Stimulated activated CD8-positive, alpha-beta memory T cell treated with anti-CD3 and anti-CD28 coated beads, Interleukin-15, amount 100 ng/mL, for 1 hour (primary cell): ENCODE measurements at regions not wholly inside any gene's neighbourhood (a gene's known extent, or its start where the extent isn't known, plus 50 kb on each side); places are given as distances from the start of the nearest gene placed in this dataset.
"Not testable (repeated sequence)": the region's sequence is repeated elsewhere in the genome, so short reads cannot be mapped to it uniquely, and the experiment has no call there.

Experiments used
- DNase-seq: peaks from one replicate; pipeline ENCODE4 v3.0.0-alpha.2; 2020; ENCODE audit warnings: low read depth

- DNase-seq, result no peak
Measured at GRCh38 chr20:60759651-60760050, 492.4 kb upstream of the CDH4 start.

- no peak for DNase-seq
Measured at GRCh38 chr20:60760256-60761000, 491.6 kb upstream of the CDH4 start.

- DNase-seq, result no peak
Measured at GRCh38 chr20:60761056-60761455, 491.0 kb upstream of the CDH4 start.

- DNase-seq, result no peak
Measured at GRCh38 chr20:60762386-60762785, 489.7 kb upstream of the CDH4 start.

GRCh38 chr20:60764328-60764727 lies 487.7 kb upstream of the CDH4 start:
- DNase-seq, result no peak

DNA sequence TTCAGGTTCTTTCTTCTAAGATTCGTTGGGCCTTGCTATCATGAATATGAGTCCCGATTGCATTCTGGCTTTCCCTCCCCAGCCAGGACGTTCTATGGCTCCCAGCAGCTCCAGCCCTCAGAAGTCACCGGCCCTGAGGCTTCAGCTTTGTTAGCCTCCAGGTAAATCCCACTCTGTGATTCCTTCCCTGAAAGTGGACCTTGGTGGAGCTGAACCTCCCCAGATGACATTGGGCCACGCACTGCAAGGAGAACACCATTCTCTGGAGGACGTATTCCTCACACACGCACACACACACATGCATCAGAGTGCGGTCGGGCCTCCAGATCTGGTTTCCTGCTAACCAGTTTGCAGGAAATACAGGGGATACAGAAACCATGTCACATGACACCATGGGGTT lies 487.3 kb upstream of the CDH4 start:
- no peak for DNase-seq

- DNase-seq, result no peak
Measured at GRCh38 chr20:60765821-60766403, 486.1 kb upstream of the CDH4 start.

GRCh38 chr20:60768216-60768615 lies 483.8 kb upstream of the CDH4 start:
- DNase-seq, result no peak

- no peak for DNase-seq
Measured at GRCh38 chr20:60780388-60781025, 471.6 kb upstream of the CDH4 start.

GRCh38 chr20:60782959-60783625 lies 469.0 kb upstream of the CDH4 start:
- no peak for DNase-seq

- no peak for DNase-seq
Measured at GRCh38 chr20:60785301-60785700, 466.8 kb upstream of the CDH4 start.

DNA sequence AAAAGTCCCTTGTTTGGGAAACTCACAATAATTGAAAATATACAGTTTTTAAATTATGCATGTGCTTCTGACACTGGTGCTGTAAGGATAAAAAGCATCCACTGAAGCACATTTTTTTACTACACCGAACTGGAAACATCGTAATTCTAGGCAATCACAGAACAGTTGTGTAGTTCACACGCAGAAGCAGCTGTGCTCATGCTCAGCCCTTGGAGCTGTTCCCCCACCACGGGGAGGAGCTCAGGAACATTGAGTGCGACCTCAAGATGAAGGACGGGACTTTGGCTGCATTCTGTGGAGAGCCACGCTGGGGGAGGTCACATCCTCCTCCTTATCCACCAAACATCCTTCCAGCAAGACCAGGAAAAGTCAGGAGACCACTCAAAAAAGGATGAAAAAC lies 466.3 kb upstream of the CDH4 start:
- no peak for DNase-seq

DNA sequence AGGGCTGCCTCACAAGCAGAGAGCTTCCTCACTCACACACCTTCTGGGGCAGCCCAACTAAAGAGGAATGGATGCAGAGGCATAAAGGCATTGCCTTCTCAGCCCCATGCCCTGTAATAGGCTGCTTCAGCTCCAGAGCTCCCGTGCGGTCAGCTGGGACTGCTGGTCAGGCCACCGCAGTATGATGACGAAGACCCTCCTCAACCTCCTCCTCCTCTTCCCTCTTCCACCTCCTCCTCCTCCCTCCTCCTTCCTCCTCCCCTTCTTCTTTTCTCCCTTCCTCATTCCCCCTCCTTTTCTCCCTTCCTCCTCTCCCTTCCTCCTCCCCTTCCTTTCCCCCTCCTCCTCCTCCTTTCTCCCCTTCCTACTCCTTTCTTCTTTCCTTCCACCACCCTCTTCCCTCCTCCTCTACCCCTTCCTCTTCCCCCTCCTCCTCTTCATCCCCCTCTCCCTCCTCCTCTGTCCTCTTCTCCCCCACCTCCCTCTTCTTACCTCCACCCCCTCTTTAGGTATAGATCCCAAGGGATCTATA lies 465.3 kb upstream of the CDH4 start:
- DNase-seq, result no peak

DNA sequence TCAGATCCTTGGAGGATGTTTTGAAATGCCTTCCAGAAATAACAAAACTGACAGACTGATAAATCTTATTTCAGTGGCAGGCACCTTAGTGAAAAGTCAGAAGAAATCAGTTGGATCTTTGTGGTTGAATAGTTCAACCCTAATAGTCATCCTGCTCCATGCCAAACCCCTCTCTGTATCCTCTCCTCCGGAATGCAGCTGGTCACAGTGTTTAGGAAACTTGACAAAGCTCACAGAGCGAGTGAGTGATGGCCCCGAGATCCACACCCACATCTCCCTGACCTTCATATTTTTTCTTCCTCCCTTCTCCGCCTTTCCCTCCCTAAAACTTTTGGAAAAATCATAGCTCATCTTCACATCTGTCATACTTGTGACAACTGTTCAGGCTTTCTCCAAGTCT lies 464.8 kb upstream of the CDH4 start:
- no peak for DNase-seq

DNA sequence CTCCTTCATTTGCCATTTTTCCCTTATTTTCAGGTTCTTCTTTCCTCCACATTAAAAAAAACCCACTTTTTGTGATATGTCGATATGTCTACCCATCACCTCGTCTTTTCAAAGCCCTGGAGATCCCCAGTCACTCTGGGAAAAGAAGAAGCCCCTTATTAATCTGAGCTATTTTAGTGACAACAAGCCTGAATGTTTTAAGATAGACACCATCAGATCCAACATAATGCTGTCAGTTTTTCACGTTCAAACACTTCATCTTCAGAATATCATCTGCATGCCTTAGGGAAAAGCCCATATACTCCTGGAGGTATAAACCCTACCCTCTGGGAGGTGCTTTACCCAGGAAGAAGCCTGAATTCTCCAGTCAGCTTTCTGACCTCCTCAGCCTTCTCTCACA lies 464.0 kb upstream of the CDH4 start:
- DNase-seq, result no peak

- no peak for DNase-seq
Measured at GRCh38 chr20:60789399-60789798, 462.7 kb upstream of the CDH4 start.

GRCh38 chr20:60790339-60790738 lies 461.7 kb upstream of the CDH4 start:
- not testable (repeated sequence) for DNase-seq

DNA sequence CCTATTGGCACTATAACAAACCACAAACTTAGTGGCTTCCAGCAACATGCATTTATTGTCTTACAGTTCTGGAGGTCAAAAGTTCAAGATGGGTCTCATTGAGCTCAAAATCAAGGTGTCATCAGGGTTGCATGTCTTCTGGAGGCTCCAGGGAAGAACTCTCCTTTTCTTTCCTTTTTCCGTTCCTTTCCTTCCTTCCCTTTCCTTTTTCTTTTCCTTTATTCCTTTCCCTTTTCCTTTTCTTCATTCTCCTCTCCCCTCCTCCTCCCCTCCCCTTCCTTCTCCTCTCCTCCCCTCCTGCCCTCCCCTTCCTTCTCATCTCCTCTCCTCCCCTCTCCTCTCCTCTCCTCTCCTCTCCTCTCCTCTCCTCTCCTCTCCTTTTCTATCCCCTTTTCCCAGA lies 460.2 kb upstream of the CDH4 start:
- DNase-seq, result no peak

- DNase-seq, result no peak
Measured at GRCh38 chr20:60792941-60793340, 459.1 kb upstream of the CDH4 start.

GRCh38 chr20:60794674-60795073 lies 457.4 kb upstream of the CDH4 start:
- no peak for DNase-seq

GRCh38 chr20:60795651-60796050 lies 456.4 kb upstream of the CDH4 start:
- DNase-seq, result no peak

DNA sequence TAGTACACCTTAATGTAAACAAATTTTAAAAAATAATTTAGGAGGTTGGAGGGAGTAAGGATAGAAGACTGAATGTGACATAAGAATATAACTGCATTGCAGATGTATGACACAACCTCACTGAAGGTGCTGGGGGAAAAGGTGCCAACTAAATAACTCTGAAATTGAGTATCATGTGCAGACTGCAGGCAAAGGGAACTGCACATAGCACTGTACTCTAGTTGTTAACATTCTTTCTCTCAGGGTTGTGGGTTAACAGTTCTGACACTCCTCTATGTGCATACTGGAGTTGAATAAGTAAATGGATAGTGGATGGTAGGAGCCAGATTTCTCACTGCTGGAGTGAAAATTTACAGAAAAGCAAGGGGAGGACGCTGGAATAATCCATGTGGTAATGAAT lies 451.9 kb upstream of the CDH4 start:
- DNase-seq, result no peak

- no peak for DNase-seq
Measured at GRCh38 chr20:60802676-60803075, 449.4 kb upstream of the CDH4 start.
